ENCODE measurements at regions not wholly inside any gene's neighbourhood (a gene's known extent, or its start where the extent isn't known, plus 50 kb on each side); places are given as distances from the start of the nearest gene placed in this dataset.

GRCh38 chr22:34057726-34058125, 137.4 kb upstream of the LARGE1 start:
- Histone ChIP-seq H3K4me3 (no peak overlapping the region), H3K27ac (no peak overlapping the region), H3K4me1 (no peaks in the 10 kb centered on the region), H3K36me3 (no peaks in the 10 kb centered on the region), H3K9me3 (peaks cover 0 to 12% (median 9%) of the 10 kb centered on the region in 4 donors), H3K27me3 (no peaks in the 10 kb centered on the region)
- 75 to 87% methylated on average over 4 of the region's 4 CpGs for WGBS, 2 donors
- intact Hi-C loops (cut with DNase I): no loop called here
- TF ChIP-seq EP300 (IDR thresholded peaks at IDR 0.05): no peak
- TF ChIP-seq CTCF (IDR thresholded peaks at IDR 0.05): no peak
- TF ChIP-seq POLR2A (IDR thresholded peaks at IDR 0.05): no peak
- no peak for TF ChIP-seq POLR2AphosphoS5 (IDR thresholded peaks at IDR 0.05)
- DNase-seq: no peak

GRCh38 chr22:34064696-34065095, 144.4 kb upstream of the LARGE1 start:
- no peak for DNase-seq
- intact Hi-C loops (cut with DNase I): no loop called here
- Histone ChIP-seq H3K27me3 (no peaks in the 10 kb centered on the region), H3K27ac (no peak overlapping the region), H3K4me3 (no peak overlapping the region), H3K36me3 (no peaks in the 10 kb centered on the region), H3K4me1 (no peaks in the 10 kb centered on the region), H3K9me3 (peaks cover 0 to 8% (median 1%) of the 10 kb centered on the region in 4 donors)
- no peak for TF ChIP-seq CTCF (IDR thresholded peaks at IDR 0.05)
- TF ChIP-seq POLR2AphosphoS5 (IDR thresholded peaks at IDR 0.05): no peak
- no peak for TF ChIP-seq EP300 (IDR thresholded peaks at IDR 0.05)
- no peak for TF ChIP-seq POLR2A (IDR thresholded peaks at IDR 0.05)
- WGBS, 2 donors: 75 to 81% methylated on average over 7 of the region's 7 CpGs

GRCh38 chr22:34067031-34067430, 146.8 kb upstream of the LARGE1 start:
- TF ChIP-seq POLR2A (IDR thresholded peaks at IDR 0.05) (no peak), CTCF (IDR thresholded peaks at IDR 0.05) (no peak), EP300 (IDR thresholded peaks at IDR 0.05) (no peak), POLR2AphosphoS5 (IDR thresholded peaks at IDR 0.05) (no peak)
- no peak for DNase-seq
- Histone ChIP-seq H3K27me3 (no peaks in the 10 kb centered on the region), H3K9me3 (peaks cover 0 to 2% (median 0%) of the 10 kb centered on the region in 4 donors), H3K36me3 (no peaks in the 10 kb centered on the region), H3K4me3 (no peak overlapping the region), H3K27ac (no peak overlapping the region), H3K4me1 (no peaks in the 10 kb centered on the region)
- WGBS, 2 donors: 60 to 75% methylated on average over 7 of the region's 7 CpGs
- intact Hi-C loops (cut with DNase I): no loop called here

- no peak overlapping the region for H3K27ac ChIP-seq
- TF ChIP-seq POLR2A (IDR thresholded peaks at IDR 0.05) (no peak), CTCF (IDR thresholded peaks at IDR 0.05) (no peak), EP300 (IDR thresholded peaks at IDR 0.05) (no peak), POLR2AphosphoS5 (IDR thresholded peaks at IDR 0.05) (no peak)
- 46 to 87% methylated on average over 2 of the region's 2 CpGs for WGBS, 2 donors
- intact Hi-C loops (cut with DNase I): no loop called here
- H3K27me3 ChIP-seq: no peaks in the 10 kb centered on the region
- H3K9me3 ChIP-seq: peaks cover 0 to 2% (median 0%) of the 10 kb centered on the region in 4 donors
- H3K36me3 ChIP-seq: no peaks in the 10 kb centered on the region
- H3K4me3 ChIP-seq: no peak overlapping the region
- DNase-seq: no peak
- H3K4me1 ChIP-seq: no peaks in the 10 kb centered on the region
These were observed 147.7 kb upstream of the LARGE1 start for GRCh38 chr22:34068001-34068400.

- intact Hi-C loops (cut with DNase I): no loop called here
- Histone ChIP-seq H3K4me1 (no peaks in the 10 kb centered on the region), H3K4me3 (no peak overlapping the region), H3K9me3 (peaks cover 0 to 2% (median 0%) of the 10 kb centered on the region in 4 donors), H3K36me3 (no peaks in the 10 kb centered on the region), H3K27me3 (no peaks in the 10 kb centered on the region), H3K27ac (no peak overlapping the region)
- TF ChIP-seq EP300 (IDR thresholded peaks at IDR 0.05): no peak
- no peak for TF ChIP-seq POLR2AphosphoS5 (IDR thresholded peaks at IDR 0.05)
- no peak for TF ChIP-seq POLR2A (IDR thresholded peaks at IDR 0.05)
- TF ChIP-seq CTCF (IDR thresholded peaks at IDR 0.05): no peak
- 85 to 89% methylated on average over 5 of the region's 5 CpGs for WGBS, 2 donors
- no peak for DNase-seq
These were observed 149.8 kb upstream of the LARGE1 start for GRCh38 chr22:34070051-34070450.
